Nucleus accumbens (tissue), 56 donors: ENCODE measurements at regions not wholly inside any gene's neighbourhood (a gene's known extent, or its start where the extent isn't known, plus 50 kb on each side); places are given as distances from the start of the nearest gene placed in this dataset.
"Not testable (repeated sequence)": the region's sequence is repeated elsewhere in the genome, so short reads cannot be mapped to it uniquely, and the experiment has no call there.

Source experiments
- DNase-seq, 56 donors: peaks; one replicate each; lab custom pipeline; 2025; lab: John Stamatoyannopoulos, UW

DNA sequence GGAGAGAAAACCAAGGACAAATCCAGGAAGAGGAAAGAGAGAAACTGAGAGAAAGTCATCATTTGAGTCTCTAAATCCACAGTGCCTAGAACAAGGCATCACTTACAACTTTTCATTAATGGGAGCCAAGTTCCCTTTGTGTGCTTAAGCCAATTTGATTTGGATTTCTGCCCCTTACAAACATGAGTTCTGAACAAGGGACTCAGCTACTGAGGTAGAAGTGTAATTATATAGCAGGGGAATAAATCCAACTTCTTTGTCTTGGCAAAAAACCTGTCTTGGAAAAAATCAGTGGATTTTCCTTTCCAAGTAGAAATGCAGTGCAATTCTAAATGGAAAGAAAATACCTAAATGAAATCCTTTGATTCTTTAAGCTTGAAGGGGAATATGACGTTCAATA, 307.2 kb upstream of the CNTN3 start:
- no peak for DNase-seq

GRCh38 chr3:74920721-74921350, 306.4 kb upstream of the CNTN3 start:
- DNase-seq: no peak

GRCh38 chr3:74916696-74917095, 302.2 kb upstream of the CNTN3 start:
- no peak for DNase-seq

DNA sequence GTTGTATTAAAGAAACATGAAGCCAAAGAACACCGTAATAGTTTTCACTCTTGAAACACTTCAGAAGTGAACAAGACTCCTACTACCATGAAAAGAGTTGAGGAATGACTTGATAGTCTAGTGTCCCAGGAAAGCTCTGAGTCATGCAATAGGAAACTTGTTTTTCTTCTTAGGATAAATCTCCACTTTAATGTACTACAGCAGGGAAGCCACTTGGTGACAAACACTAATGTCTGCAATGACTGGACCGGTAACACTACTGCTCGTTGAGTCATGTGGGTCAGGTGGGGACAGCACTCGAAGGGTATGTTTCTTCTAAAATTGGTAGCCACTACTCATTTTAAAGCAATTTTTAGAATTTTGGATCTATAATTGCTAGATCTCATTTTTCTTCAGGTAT, 291.7 kb upstream of the CNTN3 start:
- no peak for DNase-seq

DNA sequence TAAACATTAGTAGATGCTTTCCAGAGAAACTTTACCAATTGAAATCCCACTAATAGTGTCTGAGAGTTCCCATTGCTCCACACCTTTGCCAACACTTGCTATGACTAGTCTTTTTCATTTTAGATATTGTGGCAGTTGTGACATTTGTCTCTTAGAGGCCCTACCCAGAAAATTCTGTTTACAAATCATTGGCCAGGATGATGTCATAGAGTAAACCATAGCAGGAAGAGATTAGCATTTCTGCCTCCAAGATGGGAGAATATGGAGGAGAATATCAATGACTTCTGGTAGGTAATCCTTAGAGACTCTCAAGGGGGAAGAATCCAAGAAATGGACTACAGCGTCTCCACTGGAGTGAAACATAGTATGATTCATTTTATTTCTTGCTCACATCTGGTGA, 291.0 kb upstream of the CNTN3 start:
- no peak for DNase-seq

DNA sequence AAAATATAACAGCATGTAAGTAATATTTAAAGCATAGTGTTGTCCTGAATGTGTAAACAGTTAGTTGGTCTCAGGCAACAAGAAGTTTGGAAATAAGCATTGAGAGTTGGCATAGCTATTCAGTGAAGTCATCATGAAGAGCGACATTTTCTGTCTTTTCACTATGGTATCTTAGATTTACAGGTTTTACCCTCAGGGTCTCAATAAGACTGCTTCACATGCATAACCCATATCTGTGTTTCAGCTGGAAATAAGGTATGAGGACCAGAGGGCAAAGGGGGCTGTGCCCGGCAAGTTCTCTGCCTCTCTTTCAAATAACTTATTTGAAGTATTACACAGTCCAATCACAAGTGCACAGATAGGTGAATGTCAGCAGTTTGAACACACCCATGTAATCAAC, 290.2 kb upstream of the CNTN3 start:
- no peak for DNase-seq

- not testable (repeated sequence) for DNase-seq
Observed at GRCh38 chr3:74899796-74900516, 285.5 kb upstream of the CNTN3 start.

DNA sequence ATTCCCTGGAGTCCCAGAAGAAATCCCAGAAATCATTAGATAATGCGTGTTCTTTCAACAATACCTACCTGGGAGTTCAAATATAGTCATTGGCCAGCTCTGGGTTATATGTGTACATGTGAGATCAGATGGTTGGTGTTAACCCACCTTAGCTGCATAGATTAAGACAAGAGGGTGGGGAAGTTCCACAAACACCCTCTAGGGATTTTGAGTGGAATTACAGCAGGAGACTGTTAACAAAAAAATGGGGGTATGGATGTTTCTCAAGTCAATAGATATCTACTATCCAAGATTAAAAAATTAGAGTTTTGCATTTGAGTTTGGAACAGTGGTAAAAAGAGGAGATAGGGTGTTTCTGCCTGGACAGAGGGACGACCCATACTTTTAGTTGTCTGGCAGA, 282.5 kb upstream of the CNTN3 start:
- DNase-seq: no peak

GRCh38 chr3:74891312-74891711, 276.9 kb upstream of the CNTN3 start:
- DNase-seq: no peak

DNA sequence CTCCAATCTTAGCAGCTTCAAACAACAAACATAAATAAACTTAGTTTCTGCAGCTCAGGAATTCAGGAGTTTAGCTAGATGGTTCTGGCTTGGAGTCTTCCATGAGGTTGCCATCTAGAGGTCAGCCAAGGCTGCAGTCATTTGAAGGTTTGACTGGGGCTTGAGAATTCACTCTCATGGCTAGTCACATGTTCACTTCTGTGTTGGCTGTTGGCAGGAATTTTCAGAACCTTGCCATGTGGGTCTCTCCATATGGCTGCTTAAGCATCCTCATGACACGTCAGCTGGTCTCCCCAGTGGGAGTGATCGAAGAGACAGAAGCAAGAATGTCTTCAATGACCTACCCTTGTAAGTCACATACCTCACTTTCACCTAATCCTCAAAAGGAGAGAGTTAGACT, 269.2 kb upstream of the CNTN3 start:
- DNase-seq: no peak

GRCh38 chr3:74883222-74883621, 268.8 kb upstream of the CNTN3 start:
- DNase-seq: no peak

- DNase-seq: no peak
Observed at GRCh38 chr3:74880237-74880636, 265.8 kb upstream of the CNTN3 start.

DNA sequence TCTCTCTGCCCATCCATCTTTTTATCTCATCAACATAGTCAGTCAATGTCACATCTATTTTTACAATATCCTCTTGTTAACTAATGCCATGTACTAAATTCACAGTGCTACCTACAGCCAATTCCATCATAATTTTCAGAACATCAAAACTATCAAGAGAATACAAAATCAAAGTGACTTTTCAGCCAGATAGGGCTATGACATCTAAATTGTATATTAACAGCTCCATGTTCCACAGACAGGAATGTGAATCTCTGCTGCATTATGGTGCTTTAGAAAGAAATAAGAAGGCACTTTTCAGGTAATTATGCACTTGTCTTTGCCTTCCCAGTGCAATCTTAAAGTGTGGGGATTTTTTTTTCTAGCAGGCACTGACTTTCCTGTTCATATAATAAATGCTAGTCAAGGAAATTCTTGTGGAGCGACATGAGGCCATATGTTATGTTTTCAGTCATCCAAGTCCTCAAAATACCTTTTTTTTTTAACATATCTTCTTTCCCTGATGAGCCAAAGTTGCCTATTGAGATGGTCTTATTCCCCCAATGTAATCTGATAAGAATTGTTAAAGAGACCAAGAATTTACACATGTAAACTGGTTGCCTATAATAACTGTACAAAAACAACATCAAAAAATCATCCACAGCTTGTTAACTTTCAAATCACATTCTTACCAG, 252.0 kb upstream of the CNTN3 start:
- no peak for DNase-seq

DNA sequence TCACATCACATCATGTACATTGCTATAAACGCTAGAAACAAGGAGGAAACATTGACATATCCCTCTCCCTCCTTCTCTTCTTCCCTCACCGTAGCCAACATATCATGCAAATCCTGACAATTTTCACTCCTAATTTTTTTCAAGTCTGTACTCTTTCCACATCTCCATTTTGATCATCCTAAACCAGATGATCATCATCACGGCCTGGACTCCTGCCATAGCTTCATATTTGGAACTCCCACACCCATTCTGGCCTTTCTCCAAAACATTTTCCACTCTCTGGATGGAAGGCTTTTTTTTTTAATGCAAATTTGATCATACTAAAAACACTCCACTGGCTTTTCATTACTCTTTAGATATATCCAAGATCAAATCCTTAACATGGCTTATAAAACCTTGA, 248.0 kb upstream of the CNTN3 start:
- no peak for DNase-seq

GRCh38 chr3:74861211-74861610, 246.8 kb upstream of the CNTN3 start:
- DNase-seq: no peak

DNA sequence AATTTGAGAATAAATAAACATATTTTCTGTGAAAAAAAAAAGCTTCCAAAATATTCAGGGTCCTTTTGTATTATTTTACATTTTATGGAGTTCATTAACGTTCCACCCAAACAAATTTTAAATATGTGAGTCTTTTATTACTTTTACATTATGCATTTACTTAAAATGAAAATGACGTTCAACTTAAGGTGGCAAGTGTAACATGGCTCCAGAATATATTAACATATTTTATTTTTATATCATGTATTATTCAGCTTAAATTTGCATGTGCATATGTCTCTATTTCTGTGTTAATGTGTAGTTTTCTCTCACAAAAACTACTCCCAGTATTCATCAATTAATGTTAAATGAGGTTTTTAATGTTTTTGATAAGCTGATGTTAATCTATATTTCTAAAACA, 243.6 kb upstream of the CNTN3 start:
- no peak for DNase-seq

DNA sequence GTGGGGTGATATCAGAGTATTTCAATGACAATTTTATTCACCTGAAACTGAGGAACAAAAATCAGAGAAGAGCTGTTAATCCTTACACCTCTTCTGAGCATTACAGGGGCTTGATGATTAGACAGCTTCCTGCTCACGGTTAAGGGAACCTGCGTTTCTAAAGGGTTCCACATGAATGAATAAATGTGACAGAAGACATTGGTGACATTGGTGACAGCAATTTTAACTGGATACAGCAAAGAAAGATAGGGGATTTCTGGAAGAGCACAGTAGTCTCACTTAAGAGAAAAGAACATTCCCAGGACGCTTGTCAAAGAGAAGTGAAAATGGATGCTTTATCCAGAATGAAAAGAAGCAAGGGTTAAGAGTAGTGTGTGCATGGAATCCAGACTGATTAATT, 235.9 kb upstream of the CNTN3 start:
- no peak for DNase-seq

DNA sequence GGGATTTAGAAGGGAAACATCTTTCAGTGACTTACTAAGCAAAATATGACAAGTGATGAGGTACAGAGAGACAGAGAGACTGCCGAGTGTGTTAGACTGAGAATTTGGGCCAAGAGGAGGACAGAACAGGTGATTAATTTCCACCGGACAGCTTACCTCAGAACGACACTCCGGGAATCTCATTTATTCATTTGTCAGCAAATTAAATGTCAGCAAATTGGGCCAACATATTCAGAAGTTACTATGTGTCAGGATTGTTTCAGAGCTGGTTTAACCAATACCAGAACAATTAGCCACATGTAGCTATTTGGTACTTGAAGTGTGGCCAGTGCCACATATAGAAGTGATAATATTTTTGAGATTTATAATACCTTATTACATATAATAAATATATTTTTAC, 232.6 kb upstream of the CNTN3 start:
- no peak for DNase-seq

GRCh38 chr3:74845081-74845480, 230.6 kb upstream of the CNTN3 start:
- DNase-seq: no peak

DNA sequence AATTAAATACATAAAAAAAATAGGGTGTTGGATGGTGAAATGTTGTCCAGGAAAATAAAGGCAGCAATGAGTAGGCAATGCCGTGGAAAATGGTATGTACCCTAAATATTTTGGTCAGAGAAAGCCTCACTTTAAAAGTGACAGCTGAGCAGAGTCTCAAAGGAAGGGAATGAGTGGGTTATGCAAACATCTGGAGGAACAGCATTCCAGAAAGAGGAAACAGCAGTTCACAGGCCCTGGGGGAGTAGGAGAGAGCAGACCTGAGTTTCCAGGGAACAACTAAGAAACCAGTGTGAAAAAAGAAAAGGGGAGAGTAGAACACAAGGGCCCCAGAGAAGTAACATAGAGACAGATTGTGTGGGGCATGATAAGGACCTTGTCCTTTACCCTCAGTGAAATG, 230.0 kb upstream of the CNTN3 start:
- no peak for DNase-seq

DNA sequence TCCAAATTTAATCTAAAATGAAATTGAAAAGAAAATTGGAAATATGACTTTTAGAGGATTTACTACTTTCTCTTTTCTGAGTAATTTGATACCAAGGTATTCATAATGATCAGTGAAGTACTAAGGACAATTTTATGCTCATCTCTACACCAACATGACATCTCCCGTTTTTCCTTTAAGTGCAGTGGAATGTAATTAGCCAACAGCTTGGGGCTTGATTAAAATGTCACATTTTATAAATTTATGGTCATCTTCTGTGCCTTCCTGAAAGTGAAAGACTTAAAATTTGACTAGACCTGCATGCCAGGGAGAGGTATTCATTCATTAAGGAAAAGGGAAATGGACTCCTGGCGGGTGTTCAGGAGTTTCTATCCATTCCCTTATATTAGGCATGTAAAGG, 228.2 kb upstream of the CNTN3 start:
- DNase-seq: no peak

DNA sequence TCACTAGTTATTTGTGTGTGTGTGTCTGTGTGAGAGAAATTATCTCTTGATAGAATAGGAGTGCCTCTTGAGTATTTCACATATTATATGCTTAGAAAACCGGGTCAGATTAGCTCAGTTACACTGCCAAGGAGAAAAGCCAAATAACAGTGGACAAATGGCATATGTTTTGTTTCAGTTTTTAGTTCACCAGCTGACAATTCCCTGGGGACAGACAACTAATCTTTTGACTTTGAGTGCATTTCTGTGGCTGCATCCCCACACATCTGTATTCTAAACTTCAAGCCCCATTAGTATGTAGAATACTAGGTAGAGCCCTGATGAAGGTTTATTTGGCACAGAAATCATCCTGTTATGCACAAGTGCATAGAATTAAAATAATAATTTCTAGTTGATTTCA, 227.7 kb upstream of the CNTN3 start:
- DNase-seq: no peak
